Left ventricle myocardium inferior (tissue), 1 donor: ENCODE measurements at regions not wholly inside any gene's neighbourhood (a gene's known extent, or its start where the extent isn't known, plus 50 kb on each side); places are given as distances from the start of the nearest gene placed in this dataset.

Experiments used
- DNase-seq: peaks from one replicate; pipeline ENCODE4 v3.0.0-alpha.2; 2020
- H3K27ac ChIP-seq: fragments of 200-600 bp; replicated peaks from 2 replicates; pipeline ENCODE4 v1.8.0; 2021
- H3K27me3 ChIP-seq: fragments of 200-600 bp; 2 replicates; pipeline ENCODE4 v1.8.0; 2021; ENCODE audit warnings: low read depth
- H3K36me3 ChIP-seq: fragments of 200-600 bp; 2 replicates; pipeline ENCODE4 v1.8.0; 2021
- H3K4me1 ChIP-seq: fragments of 200-600 bp; 2 replicates; pipeline ENCODE4 v1.8.0; 2021
- H3K4me3 ChIP-seq: fragments of 200-600 bp; 2 replicates; pipeline ENCODE4 v1.8.0; 2021; ENCODE audit warnings: mild to moderate bottlenecking, moderate library complexity
- H3K9me3 ChIP-seq: fragments of 200-600 bp; replicated peaks from 2 replicates; pipeline ENCODE4 v1.8.0; 2021
- CTCF ChIP-seq: fragments of 200-600 bp; IDR thresholded peaks from 2 replicates; pipeline ENCODE4 v1.8.0; 2021; ENCODE audit warnings: antibody characterized with exemption, mild to moderate bottlenecking, borderline replicate concordance
- intact Hi-C: fragments of 100-400 bp; cut with micrococcal nuclease; formaldehyde crosslinking; loops from one replicate; pipeline ENCODE4 v1.11.0; 2022
- donor health status: DM: no; HTN: yes; CAD: no; lungs with severe emphysema.

GRCh38 chr5:3518576-3518975, 77.1 kb upstream of the IRX1 start:
- intact Hi-C loops: no loop called here

GRCh38 chr5:3518051-3518450, 77.6 kb upstream of the IRX1 start:
- Histone ChIP-seq H3K9me3 (no peaks in the 10 kb centered on the region), H3K27ac (no peak overlapping the region), H3K36me3 (no peaks in the 10 kb centered on the region), H3K4me1 (no peaks in the 10 kb centered on the region), H3K4me3 (no peak overlapping the region), H3K27me3 (peaks cover 6% of the 10 kb centered on the region)
- no peak for TF ChIP-seq CTCF
- no peak for DNase-seq
- intact Hi-C loops: no loop called here

More at GRCh38 chr5:3518576-3518975, 77.1 kb upstream of the IRX1 start:
- no peaks in the 10 kb centered on the region for H3K9me3 ChIP-seq
- H3K27me3 ChIP-seq: peaks cover 6% of the 10 kb centered on the region
- no peak for DNase-seq
- H3K4me1 ChIP-seq: no peaks in the 10 kb centered on the region
- no peak for TF ChIP-seq CTCF
- H3K36me3 ChIP-seq: no peaks in the 10 kb centered on the region
- no peak overlapping the region for H3K4me3 ChIP-seq
- H3K27ac ChIP-seq: no peak overlapping the region

GRCh38 chr5:3517348-3517747, 78.3 kb upstream of the IRX1 start:
- intact Hi-C loops: no loop called here
- H3K9me3 ChIP-seq: no peaks in the 10 kb centered on the region
- H3K4me3 ChIP-seq: no peak overlapping the region
- H3K4me1 ChIP-seq: no peaks in the 10 kb centered on the region
- H3K27me3 ChIP-seq: peaks cover 4% of the 10 kb centered on the region
- H3K36me3 ChIP-seq: no peaks in the 10 kb centered on the region
- DNase-seq: no peak
- TF ChIP-seq CTCF: no peak
- no peak overlapping the region for H3K27ac ChIP-seq

- DNase-seq: no peak
- Histone ChIP-seq H3K4me1 (no peaks in the 10 kb centered on the region), H3K4me3 (no peak overlapping the region), H3K9me3 (peaks cover 4% of the 10 kb centered on the region), H3K27ac (no peak overlapping the region), H3K36me3 (no peaks in the 10 kb centered on the region), H3K27me3 (no peaks in the 10 kb centered on the region)
- intact Hi-C loops: no loop called here
- no peak for TF ChIP-seq CTCF
Observed at GRCh38 chr5:3512361-3513095, 83.1 kb upstream of the IRX1 start.

GRCh38 chr5:3511934-3512333, 83.7 kb upstream of the IRX1 start:
- no peak overlapping the region for H3K27ac ChIP-seq
- H3K9me3 ChIP-seq: peaks cover 4% of the 10 kb centered on the region
- no peak overlapping the region for H3K4me3 ChIP-seq
- H3K4me1 ChIP-seq: no peaks in the 10 kb centered on the region
- H3K36me3 ChIP-seq: no peaks in the 10 kb centered on the region
- H3K27me3 ChIP-seq: no peaks in the 10 kb centered on the region
- intact Hi-C loops: no loop called here
- no peak for TF ChIP-seq CTCF
- DNase-seq: no peak
